ENCODE measurements at regions not wholly inside any gene's neighbourhood (a gene's known extent, or its start where the extent isn't known, plus 50 kb on each side); places are given as distances from the start of the nearest gene placed in this dataset.

DNA sequence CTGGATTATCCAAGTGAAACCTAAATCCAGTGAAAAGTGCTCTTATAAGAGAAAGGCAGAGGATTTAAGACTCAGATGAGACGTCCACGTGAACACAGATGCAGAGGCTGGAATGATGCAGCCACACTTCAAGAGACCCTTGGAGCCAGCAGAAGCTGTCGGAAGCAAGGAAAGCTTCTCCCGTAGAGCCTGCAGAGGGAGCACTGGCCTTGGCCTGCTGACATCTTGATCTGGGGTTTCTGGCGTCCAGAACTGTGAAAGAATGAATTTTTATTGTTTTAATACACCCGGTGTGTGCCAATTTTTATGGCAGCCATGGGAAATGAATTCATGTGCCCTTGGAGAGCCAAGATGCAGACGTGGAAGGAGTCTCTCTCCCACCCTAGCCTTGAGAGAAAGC, 407.0 kb upstream of the B3GAT1 start:
- TF ChIP-seq, protein P1, sequence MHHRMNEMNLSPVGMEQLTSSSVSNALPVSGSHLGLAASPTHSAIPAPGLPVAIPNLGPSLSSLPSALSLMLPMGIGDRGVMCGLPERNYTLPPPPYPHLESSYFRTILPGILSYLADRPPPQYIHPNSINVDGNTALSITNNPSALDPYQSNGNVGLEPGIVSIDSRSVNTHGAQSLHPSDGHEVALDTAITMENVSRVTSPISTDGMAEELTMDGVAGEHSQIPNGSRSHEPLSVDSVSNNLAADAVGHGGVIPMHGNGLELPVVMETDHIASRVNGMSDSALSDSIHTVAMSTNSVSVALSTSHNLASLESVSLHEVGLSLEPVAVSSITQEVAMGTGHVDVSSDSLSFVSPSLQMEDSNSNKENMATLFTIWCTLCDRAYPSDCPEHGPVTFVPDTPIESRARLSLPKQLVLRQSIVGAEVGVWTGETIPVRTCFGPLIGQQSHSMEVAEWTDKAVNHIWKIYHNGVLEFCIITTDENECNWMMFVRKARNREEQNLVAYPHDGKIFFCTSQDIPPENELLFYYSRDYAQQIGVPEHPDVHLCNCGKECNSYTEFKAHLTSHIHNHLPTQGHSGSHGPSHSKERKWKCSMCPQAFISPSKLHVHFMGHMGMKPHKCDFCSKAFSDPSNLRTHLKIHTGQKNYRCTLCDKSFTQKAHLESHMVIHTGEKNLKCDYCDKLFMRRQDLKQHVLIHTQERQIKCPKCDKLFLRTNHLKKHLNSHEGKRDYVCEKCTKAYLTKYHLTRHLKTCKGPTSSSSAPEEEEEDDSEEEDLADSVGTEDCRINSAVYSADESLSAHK (CRISPR knock-in tag; IDR thresholded peaks at IDR 0.05; ENCODE audit: borderline replicate concordance) = no peak
- TF ChIP-seq, protein P2, sequence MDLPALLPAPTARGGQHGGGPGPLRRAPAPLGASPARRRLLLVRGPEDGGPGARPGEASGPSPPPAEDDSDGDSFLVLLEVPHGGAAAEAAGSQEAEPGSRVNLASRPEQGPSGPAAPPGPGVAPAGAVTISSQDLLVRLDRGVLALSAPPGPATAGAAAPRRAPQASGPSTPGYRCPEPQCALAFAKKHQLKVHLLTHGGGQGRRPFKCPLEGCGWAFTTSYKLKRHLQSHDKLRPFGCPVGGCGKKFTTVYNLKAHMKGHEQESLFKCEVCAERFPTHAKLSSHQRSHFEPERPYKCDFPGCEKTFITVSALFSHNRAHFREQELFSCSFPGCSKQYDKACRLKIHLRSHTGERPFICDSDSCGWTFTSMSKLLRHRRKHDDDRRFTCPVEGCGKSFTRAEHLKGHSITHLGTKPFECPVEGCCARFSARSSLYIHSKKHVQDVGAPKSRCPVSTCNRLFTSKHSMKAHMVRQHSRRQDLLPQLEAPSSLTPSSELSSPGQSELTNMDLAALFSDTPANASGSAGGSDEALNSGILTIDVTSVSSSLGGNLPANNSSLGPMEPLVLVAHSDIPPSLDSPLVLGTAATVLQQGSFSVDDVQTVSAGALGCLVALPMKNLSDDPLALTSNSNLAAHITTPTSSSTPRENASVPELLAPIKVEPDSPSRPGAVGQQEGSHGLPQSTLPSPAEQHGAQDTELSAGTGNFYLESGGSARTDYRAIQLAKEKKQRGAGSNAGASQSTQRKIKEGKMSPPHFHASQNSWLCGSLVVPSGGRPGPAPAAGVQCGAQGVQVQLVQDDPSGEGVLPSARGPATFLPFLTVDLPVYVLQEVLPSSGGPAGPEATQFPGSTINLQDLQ (CRISPR knock-in tag; IDR thresholded peaks at IDR 0.05) = no peak
- no peak for TF ChIP-seq NRL (CRISPR knock-in tag; IDR thresholded peaks at IDR 0.05; ENCODE audit: borderline replicate concordance)
- TF ChIP-seq ZNF556 (CRISPR knock-in tag; IDR thresholded peaks at IDR 0.05; ENCODE audit: borderline replicate concordance) = no peak
